Adrenal gland (tissue), 9 donors: ENCODE measurements at regions not wholly inside any gene's neighbourhood (a gene's known extent, or its start where the extent isn't known, plus 50 kb on each side); places are given as distances from the start of the nearest gene placed in this dataset.
"Not testable (repeated sequence)": the region's sequence is repeated elsewhere in the genome, so short reads cannot be mapped to it uniquely, and the experiment has no call there.

Experiments used
- DNase-seq, 7 donors: peaks; one replicate each; pipeline ENCODE4 v3.0.0-alpha.2; 2019 to 2020
- H3K27ac ChIP-seq, 5 donors: fragments of 200-600 bp; sonication (generic) in 4 of 5; 1 replicate in 3 of 5; 2 replicates in 2 of 5; pipeline versions ENCODE4 v1.5.1 to v1.8.0; 2016 to 2020; ENCODE audit warnings: mild to moderate bottlenecking in 1 of 5
- H3K27me3 ChIP-seq: fragments of 200-600 bp; 2 replicates; pipeline ENCODE4 v1.8.0; 2021
- H3K36me3 ChIP-seq, 2 donors: fragments of 200-600 bp; replicated peaks in 1 of 2; 1 replicate in 1 of 2; 2 replicates in 1 of 2; pipeline versions ENCODE4 v1.5.1 to v1.8.0; 2018 to 2022
- H3K4me1 ChIP-seq, 2 donors: fragments of 200-600 bp; replicated peaks in 1 of 2; 1 replicate in 1 of 2; 2 replicates in 1 of 2; pipeline versions ENCODE4 v1.5.1 to v1.8.0; 2018 to 2021
- H3K4me3 ChIP-seq, 4 donors: fragments of 200-600 bp; sonication (generic) in 3 of 4; one replicate each; pipeline ENCODE4 v1.5.1; 2016 to 2018
- H3K9me3 ChIP-seq, 3 donors: fragments of 200-600 bp; sonication (generic) in 1 of 3; replicated peaks in 1 of 3; 1 replicate in 2 of 3; 2 replicates in 1 of 3; pipeline versions ENCODE4 v1.5.1 to v1.8.0; 2016 to 2021
- POLR2A ChIP-seq, 2 donors: fragments of 450-650 bp; IDR thresholded peaks; one replicate each; pipeline ENCODE4 v1.6.1; 2017; ENCODE audit warnings: antibody characterized with exemption in 2 of 2, mild to moderate bottlenecking in 2 of 2, moderate library complexity in 1 of 2
- WGBS, 4 donors: extraction: QIAGEN DNeasy Blood & Tissue Kit in 2 of 4; methylation state at CpG; one replicate each; pipeline versions ENCODE4 v1.1.5 to v1.1.7; 2013 to 2017; 5-methylcytosine and 5-hydroxymethylcytosine counted together
- intact Hi-C, 2 donors: fragments of 100-400 bp; cut with DNase I; formaldehyde crosslinking; loops; one replicate each; pipeline versions ENCODE4 v1.14.1 to v1.15.0; 2022 to 2023
- TF ChIP-seq, protein P1 (sequence below), 6 experiments: fragments of 450-650 bp in 4 of 6; fragments of 200-600 bp in 2 of 6; sonication (generic) in 1 of 6; IDR thresholded peaks; 1 replicate in 5 of 6; 2 replicates in 1 of 6; pipeline versions ENCODE4 v1.5.1 to v1.8.0; 2016 to 2021; ENCODE audit warnings: antibody characterized with exemption in 6 of 6, mild to moderate bottlenecking in 2 of 6, moderate library complexity in 1 of 6
- donor health status: healthy with polysubstance abuse.
- donor health status: Bipolar disorder and iron deficiency.
- donor health status: DM: yes; HTN: yes; CAD: no.
- donor health status: DM: no; HTN: no; CAD: no.
- donor health status: DM: no; HTN: no; CAD: no.

DNA sequence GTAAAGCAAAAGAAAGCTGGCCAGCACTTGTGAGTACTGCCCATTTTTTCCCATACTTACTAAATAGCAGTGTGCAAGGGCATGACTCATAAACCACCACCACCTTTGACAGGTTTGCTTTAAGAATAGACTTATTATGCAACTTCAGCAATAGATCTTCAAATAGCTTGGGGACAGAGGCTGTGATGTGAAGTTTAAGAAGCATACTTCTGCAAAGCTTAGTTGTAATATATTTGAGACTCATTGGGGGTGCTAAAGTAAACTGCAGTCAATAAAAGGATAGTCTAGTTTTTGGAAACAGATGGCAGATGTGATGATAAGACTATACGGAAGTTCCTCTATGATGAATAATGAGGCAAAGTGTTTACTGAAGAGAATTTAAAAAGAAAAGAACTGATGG lies 210.0 kb downstream of the PLA2G4A start:
- Histone ChIP-seq H3K9me3 (no peaks in the 10 kb centered on the region), H3K36me3 (no peaks in the 10 kb centered on the region), H3K27ac (no peak overlapping the region), H3K27me3 (no peaks in the 10 kb centered on the region), H3K4me3 (no peak overlapping the region), H3K4me1 (no peaks in the 10 kb centered on the region)
- no peak for TF ChIP-seq POLR2A (IDR thresholded peaks at IDR 0.05)
- TF ChIP-seq, protein P1, sequence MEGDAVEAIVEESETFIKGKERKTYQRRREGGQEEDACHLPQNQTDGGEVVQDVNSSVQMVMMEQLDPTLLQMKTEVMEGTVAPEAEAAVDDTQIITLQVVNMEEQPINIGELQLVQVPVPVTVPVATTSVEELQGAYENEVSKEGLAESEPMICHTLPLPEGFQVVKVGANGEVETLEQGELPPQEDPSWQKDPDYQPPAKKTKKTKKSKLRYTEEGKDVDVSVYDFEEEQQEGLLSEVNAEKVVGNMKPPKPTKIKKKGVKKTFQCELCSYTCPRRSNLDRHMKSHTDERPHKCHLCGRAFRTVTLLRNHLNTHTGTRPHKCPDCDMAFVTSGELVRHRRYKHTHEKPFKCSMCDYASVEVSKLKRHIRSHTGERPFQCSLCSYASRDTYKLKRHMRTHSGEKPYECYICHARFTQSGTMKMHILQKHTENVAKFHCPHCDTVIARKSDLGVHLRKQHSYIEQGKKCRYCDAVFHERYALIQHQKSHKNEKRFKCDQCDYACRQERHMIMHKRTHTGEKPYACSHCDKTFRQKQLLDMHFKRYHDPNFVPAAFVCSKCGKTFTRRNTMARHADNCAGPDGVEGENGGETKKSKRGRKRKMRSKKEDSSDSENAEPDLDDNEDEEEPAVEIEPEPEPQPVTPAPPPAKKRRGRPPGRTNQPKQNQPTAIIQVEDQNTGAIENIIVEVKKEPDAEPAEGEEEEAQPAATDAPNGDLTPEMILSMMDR (IDR thresholded peaks at IDR 0.05) = no peak
- no peak for DNase-seq
- intact Hi-C loops = no loop called here
- WGBS, 4 donors = 18 to 29% (median 20%) methylated on average over 1 of the region's 1 CpG

DNA sequence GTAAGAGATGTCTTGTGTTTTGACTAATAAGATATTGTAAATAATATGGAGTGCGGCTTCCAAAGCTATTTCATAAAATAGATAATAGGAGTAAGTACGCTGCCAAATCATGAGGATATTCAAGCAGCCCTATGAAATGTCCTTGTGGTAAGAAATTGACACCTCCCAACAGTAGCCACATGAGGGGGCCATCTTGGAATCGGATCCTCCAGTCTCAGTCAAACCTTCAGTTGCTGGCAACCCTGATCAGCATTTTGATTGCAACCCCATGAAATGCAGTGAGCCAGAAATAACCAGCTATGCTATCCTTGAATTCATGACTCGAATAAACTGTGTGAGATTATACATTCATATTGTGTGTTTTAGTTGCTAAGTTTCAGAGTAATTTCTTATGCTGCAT lies 212.4 kb downstream of the PLA2G4A start:
- Histone ChIP-seq H3K9me3 (no peaks in the 10 kb centered on the region), H3K36me3 (no peaks in the 10 kb centered on the region), H3K27ac (no peak overlapping the region), H3K4me3 (no peak overlapping the region), H3K27me3 (no peaks in the 10 kb centered on the region), H3K4me1 (no peaks in the 10 kb centered on the region)
- 77 to 91% (median 87%) methylated on average over 4 of the region's 4 CpGs for WGBS, 4 donors
- TF ChIP-seq, protein P1 (IDR thresholded peaks at IDR 0.05) = no peak
- TF ChIP-seq POLR2A (IDR thresholded peaks at IDR 0.05) = no peak
- no peak for DNase-seq
- intact Hi-C loops = no loop called here

DNA sequence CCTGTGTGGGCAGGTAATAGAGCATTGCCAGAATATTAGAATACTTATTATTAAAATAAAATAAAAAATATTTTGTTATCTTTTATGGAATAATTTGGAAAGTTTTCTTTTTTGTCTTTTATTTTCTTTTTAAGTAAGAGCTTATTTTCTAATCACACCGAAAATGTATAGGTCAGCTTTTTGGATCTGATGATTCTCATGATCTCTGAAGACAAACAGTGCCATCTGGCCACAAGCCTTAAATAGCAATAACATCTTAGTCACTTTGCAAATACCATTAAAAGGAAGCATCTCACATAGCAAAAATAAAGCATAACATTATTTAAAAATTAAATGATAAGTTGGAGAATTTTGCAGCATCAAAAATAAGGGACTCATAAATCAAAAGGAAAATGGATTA lies 213.8 kb downstream of the PLA2G4A start:
- no peak overlapping the region for H3K27ac ChIP-seq
- no peaks in the 10 kb centered on the region for H3K4me1 ChIP-seq
- H3K27me3 ChIP-seq = no peaks in the 10 kb centered on the region
- intact Hi-C loops = no loop called here
- no peak for TF ChIP-seq POLR2A (IDR thresholded peaks at IDR 0.05)
- TF ChIP-seq, protein P1 (IDR thresholded peaks at IDR 0.05) = no peak
- no peak overlapping the region for H3K4me3 ChIP-seq
- 57 to 78% (median 69%) methylated on average over 1 of the region's 1 CpG for WGBS, 4 donors
- DNase-seq = no peak
- H3K9me3 ChIP-seq = no peaks in the 10 kb centered on the region
- H3K36me3 ChIP-seq = no peaks in the 10 kb centered on the region

DNA sequence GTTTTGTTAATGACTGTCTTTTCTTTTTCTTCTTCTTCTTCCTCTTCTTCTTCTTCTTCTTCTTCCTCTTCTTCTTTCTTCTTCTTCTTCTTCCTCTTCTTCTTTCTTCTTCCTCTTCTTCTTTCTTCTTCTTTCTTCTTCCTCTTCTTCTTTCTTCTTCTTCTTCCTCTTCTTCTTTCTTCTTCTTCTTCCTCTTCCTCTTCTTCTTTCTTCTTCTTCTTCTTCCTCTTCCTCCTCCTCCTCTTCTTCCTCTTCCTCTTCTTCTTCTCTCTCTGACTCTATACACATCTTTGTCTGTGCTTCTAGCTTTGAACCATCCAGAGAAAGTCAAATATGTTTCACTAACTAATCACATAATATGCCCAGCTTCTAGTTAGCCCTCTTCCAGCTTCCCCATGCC lies 214.7 kb downstream of the PLA2G4A start:
- intact Hi-C loops = not testable (repeated sequence)

DNA sequence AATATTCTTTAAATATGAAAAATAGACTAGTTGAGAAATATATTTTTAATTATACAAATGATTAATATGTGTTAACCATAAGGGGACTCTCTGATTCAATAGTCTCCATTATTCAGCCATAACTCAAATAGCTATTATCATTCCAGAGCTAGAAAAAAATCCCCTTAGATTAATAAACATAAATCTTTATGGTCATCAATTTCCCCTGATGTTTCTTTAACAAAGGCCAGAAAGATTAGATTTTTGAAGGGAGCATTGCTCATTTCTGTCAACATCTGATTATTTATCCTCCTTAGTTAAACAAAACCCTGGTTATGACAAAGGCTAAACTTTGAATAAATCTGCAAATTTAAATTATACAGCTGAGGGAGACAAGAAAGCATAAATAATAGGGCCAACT lies 215.7 kb downstream of the PLA2G4A start:
- H3K27ac ChIP-seq = no peak overlapping the region
- H3K27me3 ChIP-seq = no peaks in the 10 kb centered on the region
- no peak for DNase-seq
- no peak overlapping the region for H3K4me3 ChIP-seq
- TF ChIP-seq, protein P1 (IDR thresholded peaks at IDR 0.05) = no peak
- no peak for TF ChIP-seq POLR2A (IDR thresholded peaks at IDR 0.05)
- H3K9me3 ChIP-seq = no peaks in the 10 kb centered on the region
- intact Hi-C loops = no loop called here
- no peaks in the 10 kb centered on the region for H3K36me3 ChIP-seq
- H3K4me1 ChIP-seq = no peaks in the 10 kb centered on the region

More for the DNA sequence above, 214.7 kb downstream of the PLA2G4A start:
- H3K27ac ChIP-seq, H3K4me3 ChIP-seq, DNase-seq, H3K4me1 ChIP-seq, H3K36me3 ChIP-seq, H3K9me3 ChIP-seq, H3K27me3 ChIP-seq: not testable (repeated sequence)
